IMR-90 (cell line): ENCODE measurements at regions not wholly inside any gene's neighbourhood (a gene's known extent, or its start where the extent isn't known, plus 50 kb on each side); places are given as distances from the start of the nearest gene placed in this dataset.

Experiments used
- ATAC-seq: fragments of 200-7000 bp; cut with Tn5 transposase; 2 replicates; pipeline ENCODE4 v1.9.1; 2020; ENCODE audit warnings: low read depth, mild to moderate bottlenecking, moderate library complexity
- BruUV-seq: library from RNA; stranded (reverse); fragments of 400-500 nt; replicated peaks from 2 replicates; lab custom pipeline; 2021; lab: Mats Ljungman, UMichigan
- CTCF ChIA-PET: fragments of 300-600 bp; formaldehyde crosslinking; extraction: SDS; loops from one replicate; lab custom pipeline; 2021; ENCODE audit warnings: antibody characterized with exemption; lab: Yijun Ruan, JAX
- POLR2A ChIA-PET: fragments of 300-600 bp; sonication (Branson Sonifier 250); formaldehyde crosslinking; loops from one replicate; lab custom pipeline; 2022; ENCODE audit warnings: antibody characterized with exemption; ENCODE audit not compliant: unreplicated experiment; lab: Charles Lee
- DNase-seq: peaks from one replicate; pipeline ENCODE4 v3.0.0; 2013
- H2AFZ ChIP-seq: replicated peaks from 2 replicates; pipeline ENCODE3; 2013; ENCODE audit warnings: low read length, mild to moderate bottlenecking; ENCODE audit not compliant: poor library complexity
- H2AK5ac ChIP-seq: 2 replicates; pipeline ENCODE4 v1.6.1; 2013; ENCODE audit warnings: low read depth, low read length, inconsistent platforms
- H2AK9ac ChIP-seq: replicated peaks from 2 replicates; pipeline ENCODE3; 2013; ENCODE audit warnings: mild to moderate bottlenecking, low read depth, low read length, moderate library complexity; ENCODE audit not compliant: poor library complexity
- H2BK120ac ChIP-seq: 2 replicates; pipeline ENCODE4 v1.6.1; 2013; ENCODE audit warnings: low read depth, low read length, inconsistent platforms
- H2BK15ac ChIP-seq: 3 replicates; pipeline ENCODE4 v1.6.1; 2013; ENCODE audit warnings: low read depth, low read length, inconsistent platforms
- H2BK20ac ChIP-seq: 2 replicates; pipeline ENCODE4 v1.6.1; 2013; ENCODE audit warnings: low read depth, mild to moderate bottlenecking, inconsistent platforms, low read length, moderate library complexity
- H2BK5ac ChIP-seq: 2 replicates; pipeline ENCODE4 v1.6.1; 2013; ENCODE audit warnings: mild to moderate bottlenecking, low read depth, low read length, inconsistent platforms; ENCODE audit not compliant: poor library complexity, severe bottlenecking
- H3K14ac ChIP-seq: replicated peaks from 2 replicates; pipeline ENCODE4 v1.6.1; 2013; ENCODE audit warnings: low read depth, low read length, inconsistent platforms
- H3K18ac ChIP-seq: 2 replicates; pipeline ENCODE4 v1.6.1; 2013; ENCODE audit warnings: low read depth, low read length, control low read depth
- H3K23ac ChIP-seq: 2 replicates; pipeline ENCODE4 v1.6.1; 2013; ENCODE audit warnings: low read depth, low read length, inconsistent platforms
- H3K27ac ChIP-seq: 2 replicates; pipeline ENCODE4 v1.5.1; 2013; ENCODE audit warnings: mild to moderate bottlenecking, control low read depth, low read length; ENCODE audit not compliant: insufficient read depth
- H3K27me3 ChIP-seq: 2 replicates; pipeline ENCODE4 v1.6.1; 2013; ENCODE audit warnings: low read length; ENCODE audit not compliant: control insufficient read depth, insufficient read depth
- H3K36me3 ChIP-seq: 2 replicates; pipeline ENCODE4 v1.6.1; 2013; ENCODE audit warnings: low read length, mixed read lengths; ENCODE audit not compliant: control insufficient read depth, insufficient read depth
- H3K4ac ChIP-seq: 2 replicates; pipeline ENCODE4 v1.6.1; 2013; ENCODE audit warnings: low read depth, low read length, inconsistent platforms
- H3K4me1 ChIP-seq: 2 replicates; pipeline ENCODE4 v1.6.1; 2013; ENCODE audit warnings: low read length, mixed read lengths; ENCODE audit not compliant: control insufficient read depth, insufficient read depth
- H3K4me2 ChIP-seq: 2 replicates; pipeline ENCODE4 v1.6.1; 2013; ENCODE audit warnings: low read depth, mild to moderate bottlenecking, control low read depth, low read length, moderate library complexity
- H3K4me3 ChIP-seq: 2 replicates; pipeline ENCODE4 v1.5.1; 2013; ENCODE audit warnings: low read depth, mild to moderate bottlenecking, control low read depth, low read length, moderate library complexity; ENCODE audit not compliant: insufficient read depth
- H3K56ac ChIP-seq: 2 replicates; pipeline ENCODE4 v1.6.1; 2013; ENCODE audit warnings: low read length, inconsistent platforms; ENCODE audit not compliant: insufficient read depth; ENCODE audit errors: extremely low read depth
- H3K79me1 ChIP-seq, 2 experiments: 2 replicates each; pipeline ENCODE4 v1.6.1; 2013; ENCODE audit warnings: low read length in 2 of 2, inconsistent platforms in 1 of 2, low read depth in 1 of 2
- H3K9ac ChIP-seq: 2 replicates; pipeline ENCODE4 v1.6.1; 2013; ENCODE audit warnings: low read depth, low read length, control low read depth
- H3K9me1 ChIP-seq: 2 replicates; pipeline ENCODE4 v1.6.1; 2013; ENCODE audit warnings: low read length, inconsistent platforms; ENCODE audit not compliant: insufficient read depth
- H3K9me3 ChIP-seq: 2 replicates; pipeline ENCODE4 v1.6.1; 2013; ENCODE audit warnings: low read length; ENCODE audit not compliant: control insufficient read depth, insufficient read depth
- H4K20me1 ChIP-seq: 2 replicates; pipeline ENCODE4 v1.6.1; 2013; ENCODE audit warnings: low read length, inconsistent platforms; ENCODE audit not compliant: insufficient read depth
- H4K5ac ChIP-seq: 2 replicates; pipeline ENCODE4 v1.6.1; 2013; ENCODE audit warnings: mild to moderate bottlenecking, low read depth, low read length, control low read depth
- H4K8ac ChIP-seq, 2 experiments: 2 replicates each; pipeline ENCODE4 v1.6.1; 2013; ENCODE audit warnings: low read depth in 2 of 2, low read length in 2 of 2, control low read depth in 1 of 2, inconsistent platforms in 1 of 2
- H4K91ac ChIP-seq: 2 replicates; pipeline ENCODE4 v1.6.1; 2013; ENCODE audit warnings: low read depth, low read length, inconsistent platforms; ENCODE audit not compliant: insufficient read depth
- CTCF ChIP-seq: conservative IDR thresholded peaks from 2 replicates; pipeline ENCODE4 v1.5.1; 2012; ENCODE audit warnings: mild to moderate bottlenecking, low read depth, low read length, improper control_type of control experiment
- MAFK ChIP-seq: IDR thresholded peaks from 2 replicates; pipeline ENCODE4 v1.6.1; 2012; ENCODE audit warnings: low read depth, low read length, improper control_type of control experiment
- MXI1 ChIP-seq: IDR thresholded peaks from 2 replicates; pipeline ENCODE4 v1.6.1; 2012; ENCODE audit warnings: low read depth, mild to moderate bottlenecking, low read length, moderate library complexity, borderline replicate concordance
- USF2 ChIP-seq: fragments of 150-350 bp; IDR thresholded peaks from 2 replicates; pipeline ENCODE4 v1.6.1; 2017; ENCODE audit warnings: mild to moderate bottlenecking, antibody characterized with exemption, low read length, low read depth
- WGBS, 2 experiments: methylation state at CpG; one replicate each; pipeline versions ENCODE4 v1.1.5 to v1.1.7; 2013; ENCODE audit warnings: missing lambda C conversion rate in 2 of 2; ENCODE audit not compliant: insufficient read length in 1 of 2; ENCODE audit errors: extremely low coverage in 2 of 2; 5-methylcytosine and 5-hydroxymethylcytosine counted together
- dilution Hi-C: fragments of 300-500 bp; cut with HindIII; formaldehyde crosslinking; loops from one replicate; pipeline ENCODE4 v1.14.3; 2018; ENCODE audit warnings: low sequenced_read_pairs; ENCODE audit not compliant: unreplicated experiment
- in situ Hi-C: fragments of 300-500 bp; cut with MboI; formaldehyde crosslinking; loops from 3 replicates; pipeline ENCODE4 v1.14.3; 2019; ENCODE audit warnings: low sequenced_read_pairs, inconsistent platforms, mixed read lengths
- intact Hi-C: fragments of 100-400 bp; cut with micrococcal nuclease; formaldehyde crosslinking; loops from 2 replicates; pipeline ENCODE4 v1.10.0; 2022

GRCh38 chr2:241924069-241924908 lies 54.8 kb downstream of the RTP5 start:
- H2AK9ac ChIP-seq: no peak overlapping the region
- H3K4me3 ChIP-seq: no peak overlapping the region
- intact Hi-C loops: no loop called here
- no peak overlapping the region for H3K4me2 ChIP-seq
- H4K20me1 ChIP-seq: no peaks in the 10 kb centered on the region
- H2AK5ac ChIP-seq: no peak overlapping the region
- H3K36me3 ChIP-seq: no peaks in the 10 kb centered on the region
- CTCF ChIA-PET: no interaction called here
- no TSS peak for BruUV-seq
- no peak overlapping the region for H3K14ac ChIP-seq
- in situ Hi-C loops: no loop called here
- no peaks in the 10 kb centered on the region for H3K9me3 ChIP-seq
- dilution Hi-C loops: no loop called here
- no peaks in the 10 kb centered on the region for H3K79me1 ChIP-seq
- no peak overlapping the region for H2BK20ac ChIP-seq
- no peak overlapping the region for H3K18ac ChIP-seq
- 38% methylated on average over 1 of the region's 11 CpGs; no CpG with 5 or more reads in 1 of the 2 experiments for WGBS, 2 experiments
- H3K27me3 ChIP-seq: peaks cover 10% of the 10 kb centered on the region
- no peak overlapping the region for H3K9ac ChIP-seq
- no peak overlapping the region for H4K5ac ChIP-seq
- DNase-seq (no peak), ATAC-seq (no peak)
- POLR2A ChIA-PET: no interaction called here
- no peak overlapping the region for H3K4ac ChIP-seq
- no peak overlapping the region for H4K8ac ChIP-seq
- H3K4me1 ChIP-seq: no peaks in the 10 kb centered on the region
- no peak overlapping the region for H4K91ac ChIP-seq
- no peak overlapping the region for H2BK120ac ChIP-seq
- H3K9me1 ChIP-seq: no peaks in the 10 kb centered on the region
- H3K23ac ChIP-seq: no peak overlapping the region
- H2AFZ ChIP-seq: no peak overlapping the region
- no peak overlapping the region for H2BK15ac ChIP-seq
- TF ChIP-seq MXI1 (no peak), CTCF (no peak), MAFK (no peak), USF2 (no peak)
- H3K56ac ChIP-seq: no peak overlapping the region
- H2BK5ac ChIP-seq: no peak overlapping the region
- H3K27ac ChIP-seq: no peak overlapping the region
